ENCODE measurements at regions not wholly inside any gene's neighbourhood (a gene's known extent, or its start where the extent isn't known, plus 50 kb on each side); places are given as distances from the start of the nearest gene placed in this dataset.
"Not testable (repeated sequence)": the region's sequence is repeated elsewhere in the genome, so short reads cannot be mapped to it uniquely, and the experiment has no call there.

DNA sequence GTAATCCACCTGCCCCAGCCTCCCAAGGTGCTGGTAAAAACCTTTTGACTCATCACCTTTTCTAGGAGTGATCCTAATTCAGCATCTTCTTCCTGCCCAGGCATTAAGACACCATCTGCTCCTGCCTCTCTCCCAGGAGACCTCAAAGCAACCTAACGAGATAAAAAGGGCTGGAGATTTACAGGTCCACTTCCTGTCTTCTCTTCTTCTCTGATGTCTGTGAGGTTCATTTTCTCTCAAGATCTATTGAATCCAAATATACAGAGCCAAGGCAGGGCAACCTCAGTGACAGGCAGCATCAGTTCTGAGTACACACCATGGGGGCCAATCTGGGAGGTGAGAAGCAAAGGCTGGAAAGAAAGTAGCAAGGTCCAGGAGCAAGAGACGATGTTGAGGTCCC lies 219.4 kb downstream of the SETD4 start:
- DNase-seq: no peak

- peak; percentile 40 for DNase-seq
Observed at GRCh38 chr21:35840197-35840799, 220.0 kb downstream of the SETD4 start.

GRCh38 chr21:35838987-35839763 lies 221.2 kb downstream of the SETD4 start:
- DNase-seq: no peak

DNA sequence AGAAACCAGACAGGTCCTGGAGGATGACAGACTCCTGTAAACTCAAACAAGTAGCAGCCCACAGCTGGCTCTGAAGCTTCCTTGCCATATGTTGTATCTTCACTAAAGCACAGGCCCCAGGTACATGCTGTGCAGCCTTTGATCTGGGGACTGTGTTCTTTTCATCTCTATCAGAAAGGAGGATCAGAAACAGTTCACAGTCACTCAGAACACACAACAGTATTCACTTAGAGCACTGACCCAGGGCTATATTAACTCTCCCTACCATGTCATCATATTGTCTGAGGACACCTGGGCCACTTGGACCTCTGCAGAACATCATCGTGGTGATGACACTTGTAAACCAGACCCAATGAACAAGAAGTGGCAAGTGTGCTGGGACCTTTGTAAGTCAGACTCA lies 222.0 kb downstream of the SETD4 start:
- DNase-seq: no peak

DNA sequence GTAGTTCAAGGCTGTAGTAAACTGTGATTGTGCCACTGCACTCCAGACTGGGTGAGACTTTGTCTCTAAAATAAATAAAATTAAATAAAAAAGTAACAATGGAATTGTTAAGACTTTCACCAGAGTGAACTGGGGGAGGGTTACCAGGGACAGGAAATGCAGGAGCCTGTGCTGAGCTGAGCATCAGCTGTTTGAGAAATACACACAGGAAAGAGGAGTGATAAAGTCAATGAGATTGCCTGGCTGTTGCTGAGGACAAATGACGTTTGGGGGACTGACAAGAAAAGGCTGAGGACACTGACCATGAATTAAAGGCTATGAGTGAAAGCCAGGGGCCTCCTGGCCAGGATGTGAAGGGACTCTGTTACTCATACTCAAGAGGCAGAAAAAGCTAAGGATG lies 226.3 kb downstream of the SETD4 start:
- no peak for DNase-seq

GRCh38 chr21:35833388-35833787 lies 226.9 kb downstream of the SETD4 start:
- DNase-seq: no peak

- DNase-seq: no peak
Observed at GRCh38 chr21:35831230-35831629, 229.1 kb downstream of the SETD4 start.

DNA sequence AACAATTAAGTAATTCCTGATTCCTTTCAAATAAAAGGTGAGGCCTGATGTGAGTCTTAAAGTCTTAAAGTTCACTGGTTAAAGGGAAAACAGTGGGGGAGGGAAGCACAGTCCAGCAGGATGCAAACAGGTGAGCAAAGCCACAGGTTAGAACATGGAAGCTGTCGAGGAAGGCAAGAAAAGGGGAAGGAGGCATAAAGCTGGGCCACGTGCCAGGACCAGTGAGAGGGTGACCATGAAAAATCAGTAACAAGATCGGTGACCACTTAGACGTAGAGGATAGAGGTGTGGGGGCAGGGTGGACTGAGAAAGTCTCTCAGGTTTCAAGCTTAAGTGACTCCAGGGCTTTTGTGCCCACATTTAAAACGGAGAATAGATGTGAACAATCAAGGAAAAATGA lies 231.3 kb downstream of the SETD4 start:
- DNase-seq: no peak

DNA sequence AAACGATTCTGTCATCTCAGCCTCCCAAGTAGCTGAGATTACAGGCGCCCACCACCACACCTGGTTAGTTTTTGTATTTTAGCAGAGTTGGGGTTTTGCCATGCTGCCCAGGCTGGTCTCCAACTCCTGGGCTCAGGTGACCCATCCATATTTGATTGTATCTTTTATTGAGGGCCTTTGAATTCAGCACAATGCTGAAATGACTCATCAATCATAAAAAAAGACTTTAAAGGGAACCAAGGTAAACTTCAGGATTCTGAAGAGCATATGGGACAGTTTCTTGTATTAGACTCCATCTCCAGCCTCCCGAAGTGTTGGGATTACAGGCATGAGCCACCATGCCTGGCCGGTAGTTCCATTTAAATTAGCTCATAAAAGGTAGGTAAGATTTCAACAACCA lies 232.2 kb downstream of the SETD4 start:
- no peak for DNase-seq

- no peak for DNase-seq
Observed at GRCh38 chr21:35827004-35827403, 233.3 kb downstream of the SETD4 start.

GRCh38 chr21:35825370-35826353 lies 234.7 kb downstream of the SETD4 start:
- no peak for DNase-seq

DNA sequence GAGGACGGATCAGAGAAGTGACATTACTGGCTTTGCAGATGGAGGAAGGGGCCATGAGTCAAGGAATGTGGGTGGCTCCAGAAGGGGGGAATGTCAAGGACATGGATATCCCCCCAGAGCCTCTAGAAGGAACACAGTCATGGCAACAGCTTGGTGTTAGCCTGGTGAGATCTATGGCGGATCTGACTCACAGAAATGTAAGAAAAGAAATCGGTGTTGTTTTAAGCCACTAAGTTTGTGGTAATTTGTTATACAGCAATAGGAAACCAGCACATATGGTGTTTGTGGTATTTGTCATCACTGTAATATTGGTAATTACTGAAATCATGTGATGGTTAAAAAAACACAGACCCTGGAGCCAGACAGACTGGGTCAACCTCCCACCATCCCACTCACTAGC lies 236.2 kb downstream of the SETD4 start:
- no peak for DNase-seq

GRCh38 chr21:35819134-35819533 lies 241.2 kb downstream of the SETD4 start:
- no peak for DNase-seq

DNA sequence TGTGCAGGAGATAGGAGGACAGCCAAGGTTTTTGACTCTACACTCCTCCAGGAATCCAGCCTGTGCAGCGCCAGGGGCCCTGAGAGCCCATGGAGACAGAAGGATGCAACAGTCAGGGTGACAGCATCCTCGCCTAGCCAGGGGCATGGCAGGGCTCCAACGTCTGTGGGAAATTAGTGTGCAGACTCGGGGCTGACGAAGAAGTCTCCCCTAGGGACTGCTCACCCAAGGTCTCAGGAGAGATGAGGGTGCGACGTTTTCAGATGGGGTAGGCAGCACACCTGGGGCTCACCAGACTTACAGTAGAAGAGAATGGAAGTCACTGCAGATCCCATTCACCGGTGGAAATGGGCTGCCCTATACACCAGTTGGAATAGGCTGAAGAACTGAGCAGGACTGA lies 241.7 kb downstream of the SETD4 start:
- DNase-seq: no peak

DNA sequence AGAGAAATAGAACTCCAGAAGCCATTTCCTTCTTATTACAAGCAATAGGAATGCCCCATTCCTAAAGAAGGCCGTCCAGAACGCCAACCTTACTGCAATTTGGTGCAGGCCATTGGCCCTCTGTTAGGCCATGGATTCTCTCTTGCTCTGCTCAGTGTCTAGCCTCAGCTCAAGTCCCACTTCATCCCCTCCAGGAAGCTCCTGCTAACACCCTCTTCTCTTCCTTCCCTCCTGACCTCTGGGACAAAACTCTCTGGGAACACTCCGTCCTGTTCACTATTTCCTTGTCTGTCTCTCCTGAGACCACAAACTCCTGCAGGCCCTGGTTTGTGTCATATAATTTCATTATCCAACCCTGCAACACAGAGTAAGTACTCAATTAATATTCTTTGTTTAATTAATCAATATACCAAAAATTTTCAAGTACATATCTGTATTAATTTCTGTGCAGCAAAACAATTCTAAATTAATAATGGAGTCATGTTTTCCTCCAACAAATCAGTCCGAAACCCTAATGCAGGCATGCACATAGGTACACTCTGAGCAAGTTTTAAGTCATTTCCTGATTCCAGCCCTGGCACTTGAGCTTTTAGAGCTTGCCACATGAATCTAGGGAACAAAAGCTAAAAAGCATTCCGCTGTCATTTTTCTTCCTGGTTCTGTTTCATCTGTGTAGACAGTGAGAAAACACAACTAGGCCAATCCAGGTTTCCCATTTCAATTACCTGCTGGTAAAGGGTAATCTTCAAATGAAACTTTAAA lies 245.3 kb downstream of the SETD4 start:
- no peak for DNase-seq

- DNase-seq: no peak
Observed at GRCh38 chr21:35812679-35813078, 247.6 kb downstream of the SETD4 start.

- no peak for DNase-seq
Observed at GRCh38 chr21:35811191-35811806, 249.0 kb downstream of the SETD4 start.

DNA sequence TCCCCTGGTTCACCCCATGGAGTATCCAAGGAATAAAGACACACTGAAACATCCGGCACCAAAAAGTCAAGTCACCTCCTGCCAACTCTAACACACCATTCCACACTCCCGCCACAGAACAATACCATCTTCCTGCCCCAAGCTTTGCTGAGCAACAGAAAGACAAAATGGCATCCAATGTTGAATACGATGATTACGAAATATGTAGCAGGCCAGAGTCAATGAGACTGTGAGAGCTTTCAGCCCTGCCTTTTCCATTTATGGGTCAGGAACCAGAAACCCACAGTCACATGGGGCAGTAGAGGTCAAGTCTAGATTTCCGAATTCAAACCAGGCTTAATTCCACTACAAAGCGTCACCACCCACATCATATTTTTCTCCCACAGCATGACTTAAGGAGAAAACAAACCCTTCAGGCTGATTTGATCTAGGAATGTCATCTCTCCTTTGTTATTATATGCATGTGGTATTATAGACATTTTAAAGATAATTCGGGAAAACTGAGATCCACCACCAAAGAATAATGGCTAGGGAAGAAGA lies 249.8 kb downstream of the SETD4 start:
- no peak for DNase-seq

DNA sequence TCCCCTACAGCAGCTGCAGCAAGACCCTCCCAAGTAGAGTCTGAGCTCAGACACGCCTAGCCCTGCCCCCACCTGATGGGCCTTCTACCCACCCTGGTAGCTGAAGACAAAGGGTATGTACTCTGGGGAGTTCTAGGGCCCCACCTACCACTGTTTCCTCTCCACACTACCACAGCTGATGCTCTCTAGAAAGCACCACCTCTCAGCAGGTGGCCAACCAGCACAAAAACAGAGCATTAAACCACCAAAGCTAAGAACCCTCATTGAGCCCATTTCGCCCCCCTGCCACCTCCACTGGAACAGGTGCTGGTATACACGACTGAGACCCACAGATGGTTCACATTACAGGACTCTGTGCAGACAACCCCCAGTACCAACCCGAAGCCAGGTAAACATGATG lies 258.9 kb downstream of the SETD4 start:
- no peak for DNase-seq

- not testable (repeated sequence) for DNase-seq
Observed at GRCh38 chr21:35800796-35801385, 259.4 kb downstream of the SETD4 start.

DNA sequence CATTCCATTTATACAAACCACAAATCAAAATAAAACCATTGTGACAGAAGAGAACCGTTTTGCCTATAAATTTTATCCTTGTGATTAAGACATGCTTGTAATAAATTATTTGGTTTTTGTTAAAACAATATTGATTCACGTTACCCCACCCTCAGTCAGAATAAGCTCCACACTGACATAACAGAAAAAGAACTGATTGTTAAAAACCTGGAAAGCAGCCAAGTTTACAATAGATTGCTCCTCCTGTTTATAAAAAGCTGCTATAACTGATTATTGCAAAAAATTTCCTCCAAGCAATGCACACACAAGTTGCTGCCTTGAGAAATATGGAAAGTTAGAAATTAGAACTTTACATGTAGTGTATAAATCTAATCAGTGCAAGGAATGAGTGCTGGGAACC lies 263.5 kb downstream of the SETD4 start:
- DNase-seq: no peak

GRCh38 chr21:35794527-35794926 lies 265.8 kb downstream of the SETD4 start:
- not testable (repeated sequence) for DNase-seq

Measured in kidney glomerular epithelial cell (primary cell).